Astrocyte of the cerebellum (primary cell): ENCODE measurements at regions not wholly inside any gene's neighbourhood (a gene's known extent, or its start where the extent isn't known, plus 50 kb on each side); places are given as distances from the start of the nearest gene placed in this dataset.

Experiments used
- DNase-seq: peaks from one replicate; pipeline ENCODE4 v3.0.0-alpha.2; 2011; ENCODE audit warnings: low read depth
- H3K4me3 ChIP-seq: 2 replicates; pipeline ENCODE4 v1.5.1; 2011; ENCODE audit warnings: mild to moderate bottlenecking, low read depth, low read length, moderate library complexity
- in situ Hi-C: cut with HindIII; loops from 2 replicates; pipeline ENCODE4 v1.10.0; 2017; ENCODE audit warnings: low sequenced_read_pairs
- TF ChIP-seq, protein P1 (sequence below): IDR thresholded peaks from 2 replicates; pipeline ENCODE4 v1.5.1; 2012; ENCODE audit warnings: low read length, low read depth, moderate library complexity, mild to moderate bottlenecking; ENCODE audit errors: missing control alignments

DNA sequence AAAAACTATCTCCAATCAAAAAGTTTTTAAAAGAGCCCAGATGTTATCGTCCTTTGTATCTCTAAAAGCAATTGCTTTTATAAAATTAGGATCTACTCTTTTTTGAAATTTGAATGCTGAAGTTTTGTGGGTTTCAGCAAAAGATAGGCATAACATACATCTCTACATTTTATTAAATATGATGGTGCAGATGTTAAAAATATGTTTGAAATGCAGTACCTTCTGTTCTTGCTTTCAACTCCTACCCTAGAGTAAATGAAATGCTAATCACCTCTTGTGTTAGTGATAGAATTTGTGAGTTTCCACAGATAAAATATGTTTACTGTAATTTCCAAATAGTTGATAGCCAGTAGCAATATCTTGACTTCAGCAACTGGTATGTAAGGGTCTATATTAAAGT, 95.7 kb upstream of the VPREB1 start:
- in situ Hi-C loops: no loop called here
- no peak for DNase-seq
- TF ChIP-seq, protein P1, sequence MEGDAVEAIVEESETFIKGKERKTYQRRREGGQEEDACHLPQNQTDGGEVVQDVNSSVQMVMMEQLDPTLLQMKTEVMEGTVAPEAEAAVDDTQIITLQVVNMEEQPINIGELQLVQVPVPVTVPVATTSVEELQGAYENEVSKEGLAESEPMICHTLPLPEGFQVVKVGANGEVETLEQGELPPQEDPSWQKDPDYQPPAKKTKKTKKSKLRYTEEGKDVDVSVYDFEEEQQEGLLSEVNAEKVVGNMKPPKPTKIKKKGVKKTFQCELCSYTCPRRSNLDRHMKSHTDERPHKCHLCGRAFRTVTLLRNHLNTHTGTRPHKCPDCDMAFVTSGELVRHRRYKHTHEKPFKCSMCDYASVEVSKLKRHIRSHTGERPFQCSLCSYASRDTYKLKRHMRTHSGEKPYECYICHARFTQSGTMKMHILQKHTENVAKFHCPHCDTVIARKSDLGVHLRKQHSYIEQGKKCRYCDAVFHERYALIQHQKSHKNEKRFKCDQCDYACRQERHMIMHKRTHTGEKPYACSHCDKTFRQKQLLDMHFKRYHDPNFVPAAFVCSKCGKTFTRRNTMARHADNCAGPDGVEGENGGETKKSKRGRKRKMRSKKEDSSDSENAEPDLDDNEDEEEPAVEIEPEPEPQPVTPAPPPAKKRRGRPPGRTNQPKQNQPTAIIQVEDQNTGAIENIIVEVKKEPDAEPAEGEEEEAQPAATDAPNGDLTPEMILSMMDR: no peak
- no peak overlapping the region for H3K4me3 ChIP-seq

DNA sequence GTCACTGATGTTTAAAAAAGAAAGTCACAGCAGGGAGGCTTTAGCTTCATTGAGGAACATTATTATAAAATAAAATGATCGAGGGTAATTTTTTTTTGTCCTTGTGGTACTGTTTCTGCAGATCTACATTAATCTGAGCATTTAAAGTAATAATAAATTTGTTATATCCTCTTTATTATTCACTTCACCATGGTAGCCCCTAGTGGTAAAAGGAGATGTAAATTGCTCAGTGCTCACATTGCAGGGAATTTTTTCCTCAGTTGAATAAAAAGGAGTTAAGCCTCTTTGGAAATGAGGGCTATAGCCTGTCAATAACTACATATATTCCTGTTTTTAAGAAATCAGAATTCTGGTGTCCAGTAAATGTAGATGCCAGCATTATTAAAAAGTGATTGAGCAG, 99.7 kb upstream of the VPREB1 start:
- no peak overlapping the region for H3K4me3 ChIP-seq
- in situ Hi-C loops: no loop called here
- DNase-seq: no peak
- TF ChIP-seq, protein P1: peak; percentile 13

DNA sequence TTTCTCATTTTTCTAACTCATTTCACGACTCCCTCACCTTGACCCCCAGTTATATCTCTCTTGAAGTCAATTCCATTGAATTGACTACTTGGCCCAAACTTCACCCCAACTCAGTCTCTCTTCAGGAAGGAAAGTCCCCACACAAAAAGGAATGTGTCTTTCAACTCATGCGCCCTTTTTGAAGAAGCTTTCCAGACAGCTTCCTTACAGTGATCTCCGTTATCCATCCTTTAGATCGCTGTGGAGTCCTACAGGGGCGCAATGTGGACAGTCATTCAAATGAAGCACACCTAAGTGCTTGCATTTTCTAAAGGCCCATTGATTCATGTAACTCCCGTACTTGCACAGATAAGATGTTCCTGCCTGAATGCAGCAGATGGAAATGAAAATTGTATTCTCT, 101.1 kb upstream of the VPREB1 start:
- in situ Hi-C loops: no loop called here

DNA sequence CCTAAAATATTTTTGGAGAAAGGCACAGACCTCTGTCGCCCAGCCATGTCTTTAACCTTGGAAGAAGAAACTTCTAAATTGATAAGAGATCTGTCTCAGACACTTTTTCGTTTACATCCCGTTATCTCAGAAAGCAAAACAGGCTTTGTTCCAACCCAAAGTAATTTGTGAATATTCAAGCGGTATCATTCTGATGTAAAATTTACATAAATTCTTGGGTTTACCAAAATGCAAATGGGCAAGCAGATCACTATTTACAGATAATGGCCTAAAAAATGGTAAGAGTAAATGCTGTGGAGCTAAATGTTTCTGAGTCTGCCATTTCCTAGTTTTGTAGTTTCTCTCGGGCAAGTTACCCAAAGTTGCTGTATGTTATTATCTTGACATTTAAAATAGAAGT, 101.9 kb upstream of the VPREB1 start:
- in situ Hi-C loops: no loop called here
- H3K4me3 ChIP-seq: no peak overlapping the region
- TF ChIP-seq, protein P1: no peak
- no peak for DNase-seq

More for the DNA sequence above, 101.1 kb upstream of the VPREB1 start:
- TF ChIP-seq, protein P1: no peak
- no peak for DNase-seq
- no peak overlapping the region for H3K4me3 ChIP-seq

DNA sequence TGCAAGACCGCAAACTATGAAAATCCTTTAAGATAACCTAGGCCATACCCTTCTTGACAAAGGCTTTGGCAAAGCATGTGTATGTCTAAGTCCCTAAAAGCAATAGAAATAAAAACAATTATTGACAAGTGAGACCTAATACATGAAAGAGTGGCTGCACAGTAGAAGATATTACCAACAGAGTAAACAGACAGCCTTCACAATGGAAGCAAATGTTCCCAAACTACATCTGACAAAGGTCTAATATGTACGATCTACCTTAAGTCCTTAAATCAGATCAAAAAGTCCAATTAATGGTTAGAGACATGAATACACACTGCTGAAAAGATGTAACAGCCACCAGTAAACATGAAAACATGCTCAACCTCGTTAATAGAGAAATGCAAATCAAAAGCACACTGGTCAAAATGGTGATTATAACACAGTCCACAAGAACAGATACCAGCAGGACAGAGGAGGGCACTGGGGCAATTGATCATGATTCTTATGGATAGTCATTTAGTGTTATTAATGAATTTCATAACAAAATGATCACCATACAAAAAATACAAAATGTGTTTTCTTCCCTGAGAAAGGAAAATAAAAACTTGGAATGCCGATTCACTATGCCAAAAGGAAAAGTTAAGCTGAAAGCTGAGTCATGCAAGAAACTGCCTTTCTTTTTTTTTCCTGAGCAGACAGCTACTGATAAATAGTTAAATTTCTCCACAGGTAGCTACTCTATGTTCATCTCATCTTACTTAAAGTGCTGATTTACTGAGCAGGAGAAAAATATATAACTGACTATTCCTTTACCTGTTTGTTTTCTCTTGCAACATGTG, 102.6 kb upstream of the VPREB1 start:
- no peak for DNase-seq
- TF ChIP-seq, protein P1: no peak
- in situ Hi-C loops: no loop called here

DNA sequence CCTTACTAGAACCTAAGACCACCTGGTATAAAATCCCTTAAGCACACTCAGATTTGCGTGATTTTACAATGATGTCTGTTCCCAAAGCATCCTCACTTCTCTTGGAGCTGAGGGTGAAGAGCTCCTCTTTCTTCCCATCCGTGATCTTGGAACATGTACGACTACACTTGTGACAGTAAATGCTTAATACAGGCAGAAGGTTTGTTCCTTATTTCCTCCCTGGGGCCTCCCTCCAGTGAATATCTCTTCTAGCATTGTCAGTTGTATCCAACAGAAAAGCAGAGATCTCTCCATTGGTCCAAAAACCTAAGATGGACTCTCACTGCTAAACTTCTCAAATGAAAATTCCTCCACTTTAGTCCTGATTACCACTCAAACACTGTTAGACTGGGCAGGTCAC, 103.6 kb upstream of the VPREB1 start:
- in situ Hi-C loops: no loop called here
- TF ChIP-seq, protein P1: no peak
- no peak overlapping the region for H3K4me3 ChIP-seq
- DNase-seq: no peak

More for the DNA sequence above, 102.6 kb upstream of the VPREB1 start:
- H3K4me3 ChIP-seq: no peak overlapping the region

DNA sequence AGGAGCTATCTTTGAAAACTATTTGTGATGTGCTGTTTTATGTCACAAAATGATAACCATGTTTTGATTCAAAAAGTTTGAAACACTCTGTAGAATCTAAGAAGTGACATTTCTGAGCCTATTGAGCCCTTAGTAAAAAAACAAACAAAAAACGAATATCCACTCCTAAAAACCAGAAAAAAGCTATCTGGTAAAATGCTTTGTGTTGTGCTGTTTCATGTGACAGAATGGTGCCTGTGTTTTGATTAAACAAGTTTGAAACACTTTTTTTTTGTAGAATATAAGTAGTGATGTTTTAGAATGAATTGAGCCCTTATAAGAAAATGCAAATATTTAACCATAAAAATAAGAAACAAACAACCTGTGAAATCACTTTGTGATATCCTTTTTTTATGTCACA, 105.2 kb upstream of the VPREB1 start:
- TF ChIP-seq, protein P1: no peak
- no peak overlapping the region for H3K4me3 ChIP-seq
- in situ Hi-C loops: no loop called here
- no peak for DNase-seq
